T-helper 17 cell (primary cell): ENCODE measurements at regions not wholly inside any gene's neighbourhood (a gene's known extent, or its start where the extent isn't known, plus 50 kb on each side); places are given as distances from the start of the nearest gene placed in this dataset.

ENCODE experiments used
- ATAC-seq: fragments of 150-1000 bp; cut with Tn5 transposase; 2 replicates; pipeline ENCODE4 v1.10.0; 2021; ENCODE audit warnings: mild to moderate bottlenecking, moderate library complexity
- DNase-seq, 3 donors: peaks; one replicate each; pipeline versions ENCODE4 v3.0.0 to v3.0.0-alpha.2; 2020 to 2021
- H3K9me3 ChIP-seq: one replicate; pipeline ENCODE4 v1.7.0; 2013; ENCODE audit warnings: low read length, mild to moderate bottlenecking; ENCODE audit not compliant: control insufficient read depth, poor library complexity, severe bottlenecking
- H3K27ac Mint-ChIP-seq: one replicate; pipeline ENCODE4 v1.8.0; 2022; ENCODE audit warnings: mild to moderate bottlenecking, moderate library complexity, mixed read lengths
- H3K27me3 Mint-ChIP-seq: one replicate; pipeline ENCODE4 v1.8.0; 2022; ENCODE audit warnings: mixed read lengths
- H3K36me3 Mint-ChIP-seq: one replicate; pipeline ENCODE4 v1.8.0; 2022; ENCODE audit warnings: low read depth, mixed read lengths
- H3K4me1 Mint-ChIP-seq: one replicate; pipeline ENCODE4 v1.8.0; 2022; ENCODE audit warnings: mild to moderate bottlenecking, mixed read lengths
- H3K4me3 Mint-ChIP-seq: one replicate; pipeline ENCODE4 v1.8.0; 2022; ENCODE audit warnings: mild to moderate bottlenecking, moderate library complexity, mixed read lengths

DNA sequence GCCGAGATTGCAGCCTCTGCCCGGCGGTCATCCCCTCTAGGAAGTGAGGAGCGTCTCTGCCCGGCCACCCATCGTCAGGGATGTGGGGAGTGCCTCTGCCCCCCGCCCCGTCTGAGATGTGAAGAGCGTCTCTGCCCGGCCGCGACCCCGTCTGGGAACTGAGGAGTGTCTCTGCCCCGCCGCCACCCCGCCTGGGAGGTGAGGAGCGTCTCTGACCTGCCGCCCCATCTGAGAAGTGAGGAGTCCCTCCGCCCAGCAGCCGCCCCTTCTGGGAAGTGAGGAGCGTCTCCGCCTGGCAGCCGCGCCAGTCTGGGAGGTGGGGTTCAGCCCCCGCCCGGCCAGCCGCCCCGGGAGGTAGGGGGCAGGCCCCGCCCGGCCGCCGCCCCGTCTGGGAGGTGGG is 544.0 kb downstream of the CCER1 start:
- Mint-ChIP-seq H3K36me3 (no peaks in the 10 kb centered on the region), H3K4me1 (no peaks in the 10 kb centered on the region), H3K4me3 (no peak overlapping the region), H3K27me3 (peaks cover 7% of the 10 kb centered on the region), H3K27ac (no peak overlapping the region)
- DNase-seq (no peak), ATAC-seq (no peak)
- no peaks in the 10 kb centered on the region for H3K9me3 ChIP-seq

DNA sequence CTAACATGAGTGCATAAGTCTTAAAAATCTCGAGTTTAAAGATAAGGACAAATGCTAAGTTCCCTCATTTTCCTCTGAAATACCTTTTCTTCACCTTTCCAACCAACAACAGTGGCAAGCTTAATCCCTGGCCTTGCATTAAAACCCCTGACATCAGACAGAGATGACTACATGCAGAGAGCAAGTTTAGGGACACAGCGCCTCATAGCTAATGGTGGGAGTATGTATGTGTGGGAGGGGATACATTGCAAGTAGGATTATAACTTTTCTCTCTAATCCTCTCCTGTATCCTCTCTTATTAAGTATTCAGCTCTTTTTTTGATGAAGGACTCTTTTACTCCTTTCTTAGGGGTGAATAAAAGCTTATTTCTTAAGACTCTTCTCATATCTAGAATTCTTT is 547.1 kb downstream of the CCER1 start:
- no peak for DNase-seq
- Mint-ChIP-seq H3K27ac (no peak overlapping the region), H3K27me3 (peaks cover under 1% of the 10 kb centered on the region), H3K4me1 (no peaks in the 10 kb centered on the region), H3K4me3 (no peak overlapping the region), H3K36me3 (no peaks in the 10 kb centered on the region)
- no peaks in the 10 kb centered on the region for H3K9me3 ChIP-seq
- ATAC-seq: no peak

DNA sequence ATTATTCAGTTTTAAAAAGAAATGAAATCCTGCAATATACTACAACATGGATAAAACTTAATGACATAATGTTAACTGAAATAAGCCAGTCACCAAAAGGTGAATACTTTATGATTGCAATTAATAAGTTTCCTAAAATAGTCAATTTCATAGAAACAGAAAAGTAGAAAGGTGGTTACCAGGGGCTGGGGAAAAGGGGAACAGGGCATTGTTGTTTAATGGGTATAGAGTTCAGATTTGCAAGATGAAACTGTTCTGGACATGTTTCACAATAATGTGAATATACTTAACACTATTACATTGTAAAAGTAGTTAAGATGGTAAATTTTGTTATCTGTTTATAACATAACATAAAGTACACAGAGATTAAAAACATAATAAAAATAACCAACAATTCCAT is 550.9 kb downstream of the CCER1 start:
- ATAC-seq: no peak
- H3K9me3 ChIP-seq: no peaks in the 10 kb centered on the region
- Mint-ChIP-seq H3K4me3 (no peak overlapping the region), H3K27ac (no peak overlapping the region), H3K27me3 (peaks cover 8% of the 10 kb centered on the region), H3K36me3 (no peaks in the 10 kb centered on the region), H3K4me1 (no peaks in the 10 kb centered on the region)
- no peak for DNase-seq

DNA sequence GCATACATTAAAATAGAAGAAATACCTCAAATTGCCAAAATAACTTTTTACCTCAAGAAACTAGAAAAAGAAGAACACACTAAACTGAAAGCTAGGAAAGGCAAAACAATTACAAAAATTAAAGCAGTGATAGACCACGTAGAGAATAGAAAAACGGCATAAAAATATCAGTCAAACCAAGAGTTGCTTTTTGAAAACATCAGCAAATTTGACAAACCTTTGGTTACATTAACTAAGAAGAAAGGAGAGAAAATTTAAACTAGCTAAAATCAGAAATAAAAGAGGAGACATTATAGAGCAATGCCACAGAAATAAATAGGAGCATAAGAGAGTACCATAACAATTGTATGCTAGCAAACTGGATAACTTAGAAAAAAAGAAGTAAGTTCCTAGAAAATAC is 553.8 kb downstream of the CCER1 start:
- no peaks in the 10 kb centered on the region for H3K36me3 Mint-ChIP-seq
- H3K4me3 Mint-ChIP-seq: no peak overlapping the region
- H3K9me3 ChIP-seq: no peaks in the 10 kb centered on the region
- H3K4me1 Mint-ChIP-seq: no peaks in the 10 kb centered on the region
- DNase-seq (no peak), ATAC-seq (no peak)
- H3K27me3 Mint-ChIP-seq: peaks cover 8% of the 10 kb centered on the region
- no peak overlapping the region for H3K27ac Mint-ChIP-seq

DNA sequence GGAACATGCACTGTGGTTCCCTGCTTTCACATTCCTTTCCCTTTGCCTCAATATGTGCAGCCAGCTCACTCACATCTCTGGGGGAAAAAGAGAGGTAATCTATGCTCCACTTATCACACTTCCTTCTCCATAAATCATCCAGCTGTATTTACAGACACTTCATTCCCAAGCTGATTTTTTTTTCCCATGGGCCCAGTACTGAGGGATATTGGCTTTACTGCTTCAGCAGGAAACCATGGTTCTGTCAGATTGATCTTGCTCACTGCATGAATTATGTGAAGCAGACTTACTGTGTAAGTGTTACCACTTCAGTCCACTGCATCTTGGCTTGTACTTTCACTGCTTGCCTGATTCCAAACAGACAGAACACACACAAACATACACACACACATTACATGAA is 555.6 kb downstream of the CCER1 start:
- DNase-seq (no peak), ATAC-seq (no peak)
- no peaks in the 10 kb centered on the region for H3K9me3 ChIP-seq
- Mint-ChIP-seq H3K36me3 (no peaks in the 10 kb centered on the region), H3K4me3 (no peak overlapping the region), H3K27ac (no peak overlapping the region), H3K27me3 (peaks cover 8% of the 10 kb centered on the region), H3K4me1 (no peaks in the 10 kb centered on the region)

DNA sequence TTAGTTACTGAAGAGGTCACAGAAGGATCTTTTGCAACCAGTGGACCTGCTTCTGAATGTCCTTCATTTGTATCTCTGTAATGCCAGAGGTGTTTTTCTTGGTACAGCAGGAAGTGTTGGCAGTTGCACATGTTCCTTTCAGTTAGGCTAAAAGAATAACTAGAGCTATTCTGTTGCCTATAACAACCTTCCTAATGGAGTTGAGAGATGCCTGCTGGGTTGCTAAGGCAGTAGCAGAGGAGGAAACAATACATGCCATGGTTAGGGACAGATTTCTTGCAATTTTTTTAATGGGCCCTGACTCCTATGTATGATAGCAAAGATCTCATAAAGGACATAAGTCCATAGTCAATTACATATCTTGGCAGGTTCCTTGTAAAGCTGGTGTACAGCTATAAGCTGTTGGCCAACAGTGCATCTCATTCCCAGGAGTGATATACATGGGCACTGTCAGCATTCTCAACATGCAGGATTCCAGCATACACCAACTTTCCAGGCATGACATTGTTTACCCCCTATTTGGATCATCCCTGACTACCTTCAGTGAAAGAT is 556.6 kb downstream of the CCER1 start:
- Mint-ChIP-seq H3K4me1 (no peaks in the 10 kb centered on the region), H3K27me3 (peaks cover 8% of the 10 kb centered on the region), H3K4me3 (no peak overlapping the region), H3K27ac (no peak overlapping the region), H3K36me3 (no peaks in the 10 kb centered on the region)
- no peaks in the 10 kb centered on the region for H3K9me3 ChIP-seq
- no peak for DNase-seq
- ATAC-seq: no peak

DNA sequence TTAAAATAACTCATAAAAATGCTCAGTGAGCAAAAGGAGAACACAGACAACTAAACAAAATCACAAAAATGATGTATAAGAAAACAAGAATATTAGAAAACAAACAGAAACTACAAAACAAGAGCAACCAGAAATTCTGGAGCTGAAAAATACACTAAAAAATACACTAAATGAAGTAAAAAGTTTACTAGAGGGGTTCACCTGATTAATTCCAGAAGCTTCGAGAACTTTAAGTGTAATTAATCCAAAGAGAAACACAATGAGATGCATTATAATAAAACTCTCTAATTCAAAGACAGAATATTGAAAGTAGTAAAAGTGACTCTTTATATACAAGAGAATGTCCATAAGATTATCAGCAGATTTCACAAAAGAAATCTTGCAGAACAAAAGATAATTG is 558.4 kb downstream of the CCER1 start:
- H3K27me3 Mint-ChIP-seq: peaks cover 8% of the 10 kb centered on the region

DNA sequence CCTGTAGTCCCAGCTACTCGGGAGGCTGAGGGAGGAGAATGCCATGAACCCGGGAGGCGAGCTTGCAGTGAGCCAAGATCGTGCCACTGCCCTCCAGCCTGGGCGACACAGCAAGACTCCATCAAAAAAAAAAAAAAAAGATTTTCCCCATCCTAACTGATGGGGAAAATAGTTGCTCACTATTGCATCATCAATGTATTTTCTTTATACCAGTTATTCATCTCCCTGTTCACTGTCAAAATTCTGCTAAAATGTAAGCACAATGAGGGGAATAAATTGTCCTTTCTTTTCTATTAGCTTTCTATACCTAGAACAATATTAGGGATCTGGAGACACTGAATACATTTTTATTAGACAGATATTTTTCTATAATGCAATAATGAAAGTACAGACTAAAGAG is 561.3 kb downstream of the CCER1 start:
- DNase-seq: no peak
- H3K9me3 ChIP-seq: no peaks in the 10 kb centered on the region
- no peak for ATAC-seq
- Mint-ChIP-seq H3K36me3 (no peaks in the 10 kb centered on the region), H3K27me3 (no peaks in the 10 kb centered on the region), H3K4me3 (no peak overlapping the region), H3K4me1 (no peaks in the 10 kb centered on the region), H3K27ac (no peak overlapping the region)

More for the DNA sequence above, 558.4 kb downstream of the CCER1 start:
- H3K9me3 ChIP-seq: no peaks in the 10 kb centered on the region
- ATAC-seq (no peak), DNase-seq (no peak)
- Mint-ChIP-seq H3K27ac (no peak overlapping the region), H3K4me1 (no peaks in the 10 kb centered on the region), H3K4me3 (no peak overlapping the region), H3K36me3 (no peaks in the 10 kb centered on the region)

DNA sequence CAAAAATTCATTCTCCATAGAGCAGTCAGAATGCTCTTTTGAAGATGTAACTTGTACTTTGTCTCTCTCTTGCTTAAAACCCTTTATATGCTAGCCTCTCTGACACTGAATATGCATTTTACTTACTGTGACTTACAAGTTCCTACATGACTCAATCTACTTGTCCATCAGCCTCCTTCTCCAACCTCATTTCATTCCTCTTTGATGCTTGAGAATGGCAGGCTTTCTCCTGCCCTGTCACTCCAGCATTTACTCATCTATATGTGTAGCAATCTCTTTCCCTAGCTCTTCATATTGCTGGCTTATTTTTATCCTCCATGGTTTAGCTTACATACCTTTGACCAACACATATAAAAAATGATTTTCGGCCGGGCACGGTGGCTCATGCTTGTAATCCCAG is 561.9 kb downstream of the CCER1 start:
- Mint-ChIP-seq H3K27ac (no peak overlapping the region), H3K36me3 (no peaks in the 10 kb centered on the region), H3K4me3 (no peak overlapping the region), H3K27me3 (no peaks in the 10 kb centered on the region), H3K4me1 (no peaks in the 10 kb centered on the region)
- ATAC-seq: no peak
- no peaks in the 10 kb centered on the region for H3K9me3 ChIP-seq
- DNase-seq: no peak

DNA sequence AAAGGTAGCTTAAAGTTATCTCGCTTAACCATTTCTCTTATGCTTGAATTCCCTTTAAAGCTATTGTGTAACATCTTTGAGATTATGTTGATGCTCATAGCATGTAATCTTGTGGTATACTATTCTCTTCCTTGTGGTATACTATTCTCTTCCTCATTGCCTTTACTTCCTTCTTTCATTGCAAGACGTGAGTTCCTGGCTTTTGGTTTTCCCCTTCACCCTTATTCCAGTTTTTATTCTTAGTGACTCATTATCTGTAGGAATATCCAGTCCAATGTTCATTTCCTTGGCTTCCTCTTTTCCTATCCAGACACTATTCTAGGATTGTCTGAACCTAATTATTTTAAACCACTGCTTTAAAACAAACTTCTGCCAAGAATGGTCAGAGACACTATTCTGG is 564.0 kb downstream of the CCER1 start:
- Mint-ChIP-seq H3K4me3 (no peak overlapping the region), H3K27ac (no peak overlapping the region), H3K36me3 (no peaks in the 10 kb centered on the region), H3K4me1 (no peaks in the 10 kb centered on the region), H3K27me3 (no peaks in the 10 kb centered on the region)
- no peaks in the 10 kb centered on the region for H3K9me3 ChIP-seq
- no peak for DNase-seq
- no peak for ATAC-seq

DNA sequence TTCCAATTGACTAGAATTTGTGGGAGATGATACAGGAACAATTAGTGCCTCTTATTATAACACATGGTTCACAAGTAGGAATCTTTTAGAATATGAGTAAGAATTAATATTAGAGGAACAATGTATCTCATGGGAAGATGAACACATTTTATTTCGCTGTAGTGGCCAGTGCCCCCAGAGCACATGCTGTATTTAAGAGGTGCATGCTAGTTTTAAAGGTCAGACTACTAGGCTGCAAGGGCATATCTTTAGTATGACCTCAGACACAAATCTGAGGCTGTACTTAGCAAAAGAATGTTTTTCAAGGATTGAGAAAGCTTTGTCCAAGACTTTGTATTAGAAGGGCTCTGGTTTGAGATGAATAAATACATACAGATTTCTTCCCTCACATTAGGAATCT is 586.9 kb downstream of the CCER1 start:
- H3K4me3 Mint-ChIP-seq: no peak overlapping the region

DNA sequence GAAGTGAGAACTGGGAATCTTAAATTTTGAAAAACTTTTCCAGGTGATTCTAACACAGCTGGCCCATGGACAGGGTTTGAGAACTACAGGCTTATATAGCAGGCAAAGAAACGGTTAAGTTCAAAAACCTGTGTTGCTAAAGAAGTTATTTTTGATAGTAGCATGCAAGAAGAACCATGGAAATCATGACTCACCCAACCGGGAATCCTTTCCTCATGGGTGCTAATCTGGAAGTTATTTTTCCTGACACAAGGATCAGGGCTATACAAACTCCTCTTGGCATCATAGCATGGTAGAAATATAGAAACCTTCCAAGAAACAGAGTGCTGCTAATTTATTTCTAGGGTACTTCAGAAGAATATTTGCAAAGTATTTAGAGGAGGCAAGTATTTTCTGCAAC is 588.7 kb downstream of the CCER1 start:
- H3K27me3 Mint-ChIP-seq: no peaks in the 10 kb centered on the region
- H3K27ac Mint-ChIP-seq: no peak overlapping the region
- H3K36me3 Mint-ChIP-seq: no peaks in the 10 kb centered on the region
- DNase-seq: no peak
- no peaks in the 10 kb centered on the region for H3K4me1 Mint-ChIP-seq
- ATAC-seq: no peak
- H3K9me3 ChIP-seq: no peaks in the 10 kb centered on the region
- no peak overlapping the region for H3K4me3 Mint-ChIP-seq

More for the DNA sequence above, 586.9 kb downstream of the CCER1 start:
- no peaks in the 10 kb centered on the region for H3K36me3 Mint-ChIP-seq
- DNase-seq: no peak
- H3K27me3 Mint-ChIP-seq: no peaks in the 10 kb centered on the region
- no peaks in the 10 kb centered on the region for H3K9me3 ChIP-seq
- H3K27ac Mint-ChIP-seq: no peak overlapping the region
- no peak for ATAC-seq
- H3K4me1 Mint-ChIP-seq: no peaks in the 10 kb centered on the region

DNA sequence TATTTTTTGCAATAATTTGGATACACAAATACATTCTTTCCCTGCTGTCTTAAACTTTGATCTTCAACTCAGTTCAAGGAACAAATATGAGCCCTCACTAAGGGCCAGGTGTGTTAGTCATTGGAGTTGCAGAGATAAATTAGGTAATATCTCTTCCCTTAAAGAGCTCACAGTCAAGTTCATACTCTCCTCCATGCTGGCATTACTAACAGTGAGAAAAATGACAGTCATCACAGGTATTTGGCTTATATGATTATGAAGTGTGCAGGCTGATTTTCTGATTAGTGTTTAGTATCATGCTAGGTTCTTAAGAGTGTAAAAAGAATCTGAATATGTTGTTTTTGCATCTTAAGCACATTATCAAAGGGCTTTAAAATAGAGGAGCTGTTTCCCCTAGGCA is 594.7 kb downstream of the CCER1 start:
- no peak for ATAC-seq
- H3K4me1 Mint-ChIP-seq: no peaks in the 10 kb centered on the region
- no peak for DNase-seq
- H3K27me3 Mint-ChIP-seq: peaks cover 6% of the 10 kb centered on the region
- H3K27ac Mint-ChIP-seq: no peak overlapping the region
- no peak overlapping the region for H3K4me3 Mint-ChIP-seq
- no peaks in the 10 kb centered on the region for H3K36me3 Mint-ChIP-seq
- no peaks in the 10 kb centered on the region for H3K9me3 ChIP-seq

DNA sequence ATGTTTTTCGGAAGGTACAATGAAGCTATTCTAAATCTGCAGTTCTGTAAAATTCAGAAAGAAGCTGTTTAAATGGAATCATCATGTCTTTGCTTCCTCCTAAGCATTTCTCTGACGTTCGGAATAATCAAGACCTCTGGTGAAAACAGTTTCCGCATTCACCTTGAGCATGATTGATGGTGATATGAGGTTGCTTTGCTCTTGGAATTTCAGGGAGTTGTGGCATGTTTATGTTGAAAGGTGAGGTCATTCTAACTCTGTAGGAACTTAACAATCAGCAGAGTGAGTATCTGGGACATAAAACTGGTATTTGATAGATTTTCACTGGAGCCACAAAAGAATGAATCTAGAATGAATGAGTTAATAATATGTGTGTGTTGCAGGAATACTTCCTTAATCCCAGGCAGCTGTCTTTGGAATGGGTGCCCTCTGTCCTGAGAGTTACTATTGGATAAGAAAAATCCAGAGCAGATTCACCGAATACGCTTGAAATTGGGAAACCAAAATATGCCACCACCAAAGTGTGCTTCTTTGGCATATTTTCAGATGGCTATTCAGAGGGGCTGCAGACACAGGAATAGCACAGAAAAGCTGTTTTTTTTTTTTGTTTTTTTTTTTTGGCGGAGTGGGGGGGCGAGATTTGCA is 599.1 kb downstream of the CCER1 start:
- no peaks in the 10 kb centered on the region for H3K36me3 Mint-ChIP-seq
- ATAC-seq (no peak), DNase-seq (no peak)
- no peak overlapping the region for H3K4me3 Mint-ChIP-seq
- no peaks in the 10 kb centered on the region for H3K4me1 Mint-ChIP-seq
- peaks cover 6% of the 10 kb centered on the region for H3K27me3 Mint-ChIP-seq
- no peaks in the 10 kb centered on the region for H3K9me3 ChIP-seq
- H3K27ac Mint-ChIP-seq: no peak overlapping the region
